IMR-90 (cell line): ENCODE measurements at regions not wholly inside any gene's neighbourhood (a gene's known extent, or its start where the extent isn't known, plus 50 kb on each side); places are given as distances from the start of the nearest gene placed in this dataset.

Source experiments
- ATAC-seq: fragments of 200-7000 bp; cut with Tn5 transposase; 2 replicates; pipeline ENCODE4 v1.9.1; 2020; ENCODE audit warnings: low read depth, mild to moderate bottlenecking, moderate library complexity
- BruUV-seq: library from RNA; stranded (reverse); fragments of 400-500 nt; replicated peaks from 2 replicates; lab custom pipeline; 2021; lab: Mats Ljungman, UMichigan
- CTCF ChIA-PET: fragments of 300-600 bp; formaldehyde crosslinking; extraction: SDS; loops from one replicate; lab custom pipeline; 2021; ENCODE audit warnings: antibody characterized with exemption; lab: Yijun Ruan, JAX
- POLR2A ChIA-PET: fragments of 300-600 bp; sonication (Branson Sonifier 250); formaldehyde crosslinking; loops from one replicate; lab custom pipeline; 2022; ENCODE audit warnings: antibody characterized with exemption; ENCODE audit not compliant: unreplicated experiment; lab: Charles Lee
- DNase-seq: peaks from one replicate; pipeline ENCODE4 v3.0.0; 2013
- H2AFZ ChIP-seq: replicated peaks from 2 replicates; pipeline ENCODE3; 2013; ENCODE audit warnings: low read length, mild to moderate bottlenecking; ENCODE audit not compliant: poor library complexity
- H2AK5ac ChIP-seq: 2 replicates; pipeline ENCODE4 v1.6.1; 2013; ENCODE audit warnings: low read depth, low read length, inconsistent platforms
- H2AK9ac ChIP-seq: replicated peaks from 2 replicates; pipeline ENCODE3; 2013; ENCODE audit warnings: mild to moderate bottlenecking, low read depth, low read length, moderate library complexity; ENCODE audit not compliant: poor library complexity
- H2BK120ac ChIP-seq: 2 replicates; pipeline ENCODE4 v1.6.1; 2013; ENCODE audit warnings: low read depth, low read length, inconsistent platforms
- H2BK15ac ChIP-seq: 3 replicates; pipeline ENCODE4 v1.6.1; 2013; ENCODE audit warnings: low read depth, low read length, inconsistent platforms
- H2BK20ac ChIP-seq: 2 replicates; pipeline ENCODE4 v1.6.1; 2013; ENCODE audit warnings: low read depth, mild to moderate bottlenecking, inconsistent platforms, low read length, moderate library complexity
- H2BK5ac ChIP-seq: 2 replicates; pipeline ENCODE4 v1.6.1; 2013; ENCODE audit warnings: mild to moderate bottlenecking, low read depth, low read length, inconsistent platforms; ENCODE audit not compliant: poor library complexity, severe bottlenecking
- H3K14ac ChIP-seq: replicated peaks from 2 replicates; pipeline ENCODE4 v1.6.1; 2013; ENCODE audit warnings: low read depth, low read length, inconsistent platforms
- H3K18ac ChIP-seq: 2 replicates; pipeline ENCODE4 v1.6.1; 2013; ENCODE audit warnings: low read depth, low read length, control low read depth
- H3K23ac ChIP-seq: 2 replicates; pipeline ENCODE4 v1.6.1; 2013; ENCODE audit warnings: low read depth, low read length, inconsistent platforms
- H3K27ac ChIP-seq: 2 replicates; pipeline ENCODE4 v1.5.1; 2013; ENCODE audit warnings: mild to moderate bottlenecking, control low read depth, low read length; ENCODE audit not compliant: insufficient read depth
- H3K27me3 ChIP-seq: 2 replicates; pipeline ENCODE4 v1.6.1; 2013; ENCODE audit warnings: low read length; ENCODE audit not compliant: control insufficient read depth, insufficient read depth
- H3K36me3 ChIP-seq: 2 replicates; pipeline ENCODE4 v1.6.1; 2013; ENCODE audit warnings: low read length, mixed read lengths; ENCODE audit not compliant: control insufficient read depth, insufficient read depth
- H3K4ac ChIP-seq: 2 replicates; pipeline ENCODE4 v1.6.1; 2013; ENCODE audit warnings: low read depth, low read length, inconsistent platforms
- H3K4me1 ChIP-seq: 2 replicates; pipeline ENCODE4 v1.6.1; 2013; ENCODE audit warnings: low read length, mixed read lengths; ENCODE audit not compliant: control insufficient read depth, insufficient read depth
- H3K4me2 ChIP-seq: 2 replicates; pipeline ENCODE4 v1.6.1; 2013; ENCODE audit warnings: low read depth, mild to moderate bottlenecking, control low read depth, low read length, moderate library complexity
- H3K4me3 ChIP-seq: 2 replicates; pipeline ENCODE4 v1.5.1; 2013; ENCODE audit warnings: low read depth, mild to moderate bottlenecking, control low read depth, low read length, moderate library complexity; ENCODE audit not compliant: insufficient read depth
- H3K56ac ChIP-seq: 2 replicates; pipeline ENCODE4 v1.6.1; 2013; ENCODE audit warnings: low read length, inconsistent platforms; ENCODE audit not compliant: insufficient read depth; ENCODE audit errors: extremely low read depth
- H3K79me1 ChIP-seq, 2 experiments: 2 replicates each; pipeline ENCODE4 v1.6.1; 2013; ENCODE audit warnings: low read length in 2 of 2, inconsistent platforms in 1 of 2, low read depth in 1 of 2
- H3K9ac ChIP-seq: 2 replicates; pipeline ENCODE4 v1.6.1; 2013; ENCODE audit warnings: low read depth, low read length, control low read depth
- H3K9me1 ChIP-seq: 2 replicates; pipeline ENCODE4 v1.6.1; 2013; ENCODE audit warnings: low read length, inconsistent platforms; ENCODE audit not compliant: insufficient read depth
- H3K9me3 ChIP-seq: 2 replicates; pipeline ENCODE4 v1.6.1; 2013; ENCODE audit warnings: low read length; ENCODE audit not compliant: control insufficient read depth, insufficient read depth
- H4K20me1 ChIP-seq: 2 replicates; pipeline ENCODE4 v1.6.1; 2013; ENCODE audit warnings: low read length, inconsistent platforms; ENCODE audit not compliant: insufficient read depth
- H4K5ac ChIP-seq: 2 replicates; pipeline ENCODE4 v1.6.1; 2013; ENCODE audit warnings: mild to moderate bottlenecking, low read depth, low read length, control low read depth
- H4K8ac ChIP-seq, 2 experiments: 2 replicates each; pipeline ENCODE4 v1.6.1; 2013; ENCODE audit warnings: low read depth in 2 of 2, low read length in 2 of 2, control low read depth in 1 of 2, inconsistent platforms in 1 of 2
- H4K91ac ChIP-seq: 2 replicates; pipeline ENCODE4 v1.6.1; 2013; ENCODE audit warnings: low read depth, low read length, inconsistent platforms; ENCODE audit not compliant: insufficient read depth
- RFX5 ChIP-seq: IDR thresholded peaks from 2 replicates; pipeline ENCODE4 v1.8.0; 2012; ENCODE audit warnings: low read depth, mild to moderate bottlenecking, low read length, moderate library complexity
- whole genome bisulfite sequencing, 2 experiments: methylation state at CpG; one replicate each; pipeline versions ENCODE4 v1.1.5 to v1.1.7; 2013; ENCODE audit warnings: missing lambda C conversion rate in 2 of 2; ENCODE audit not compliant: insufficient read length in 1 of 2; ENCODE audit errors: extremely low coverage in 2 of 2; 5-methylcytosine and 5-hydroxymethylcytosine counted together
- dilution Hi-C: fragments of 300-500 bp; cut with HindIII; formaldehyde crosslinking; loops from one replicate; pipeline ENCODE4 v1.14.3; 2018; ENCODE audit warnings: low sequenced_read_pairs; ENCODE audit not compliant: unreplicated experiment
- in situ Hi-C: fragments of 300-500 bp; cut with MboI; formaldehyde crosslinking; loops from 3 replicates; pipeline ENCODE4 v1.14.3; 2019; ENCODE audit warnings: low sequenced_read_pairs, inconsistent platforms, mixed read lengths
- intact Hi-C: fragments of 100-400 bp; cut with micrococcal nuclease; formaldehyde crosslinking; loops from 2 replicates; pipeline ENCODE4 v1.10.0; 2022

- BruUV-seq, result no TSS peak
- Histone ChIP-seq H2BK120ac (no peak overlapping the region), H3K4ac (no peak overlapping the region), H3K9me3 (no peaks in the 10 kb centered on the region), H3K79me1 (no peaks in the 10 kb centered on the region), H4K8ac (no peak overlapping the region), H2BK20ac (no peak overlapping the region), H3K9me1 (no peaks in the 10 kb centered on the region; the same call in 1 of the 2 replicates), H2AFZ (no peak overlapping the region), H3K23ac (no peak overlapping the region), H4K91ac (no peak overlapping the region), H3K27ac (no peak overlapping the region), H3K18ac (no peak overlapping the region), H3K9ac (no peak overlapping the region), H4K5ac (no peak overlapping the region), H2BK5ac (no peak overlapping the region), H3K36me3 (no peaks in the 10 kb centered on the region), H2AK5ac (no peak overlapping the region), H3K4me1 (peaks cover 4% of the 10 kb centered on the region), H3K27me3 (no peaks in the 10 kb centered on the region), H3K56ac (no peak overlapping the region), H3K4me2 (no peak overlapping the region), H3K14ac (no peak overlapping the region), H3K4me3 (no peak overlapping the region), H4K20me1 (no peaks in the 10 kb centered on the region), H2AK9ac (no peak overlapping the region), H2BK15ac (no peak overlapping the region)
- ChIA-PET POLR2A (no interaction called here), CTCF (interaction anchor here (0.6 kb wide), 1 partner anchor 16 kb away, joined by 3 read pairs; no protein-coding TSS in a partner anchor)
- WGBS, 2 experiments, result no CpG with 5 or more reads among the region's 2 CpGs
- ATAC-seq (no peak), DNase-seq (no peak)
- no peak for TF ChIP-seq RFX5
- in situ Hi-C loops, result no loop called here
- intact Hi-C loops, result no loop called here
- dilution Hi-C loops, result no loop called here
Observed at GRCh38 chr4:100285121-100285520, 94.9 kb upstream of the DDIT4L start.
